T-cell (primary cell): ENCODE measurements at regions not wholly inside any gene's neighbourhood (a gene's known extent, or its start where the extent isn't known, plus 50 kb on each side); places are given as distances from the start of the nearest gene placed in this dataset.

Experiments
- ATAC-seq, 4 experiments: fragments of 200-7000 bp in 3 of 4; fragments of 150-1000 bp in 1 of 4; cut with Tn5 transposase; replicated peaks in 1 of 4; 1 replicate in 3 of 4; 2 replicates in 1 of 4; pipeline ENCODE4 v1.10.0; 2021; ENCODE audit warnings: moderate library complexity in 3 of 4, mild to moderate bottlenecking in 2 of 4, moderate number of reproducible peaks in 1 of 4
- CTCF ChIA-PET, 2 donors: fragments of 300-600 bp; sonication (Branson Sonifier 250); formaldehyde crosslinking; loops; one replicate each; lab custom pipeline; 2022; ENCODE audit warnings: antibody characterized with exemption in 2 of 2; lab: Charles Lee
- POLR2A ChIA-PET, 2 donors: fragments of 300-600 bp; sonication (Branson Sonifier 250); formaldehyde crosslinking; loops; one replicate each; lab custom pipeline; 2022; ENCODE audit warnings: antibody characterized with exemption in 2 of 2; lab: Charles Lee
- DNase-seq, 35 experiments: peaks; one replicate each; pipeline versions ENCODE4 v3.0.0 to v3.0.0-alpha.2; 2013 to 2023
- H3K27ac ChIP-seq: one replicate; pipeline ENCODE4 v1.5.1; 2013; ENCODE audit warnings: low read length
- H3K27me3 ChIP-seq, 2 experiments: replicated peaks in 1 of 2; 1 replicate in 1 of 2; 2 replicates in 1 of 2; pipeline versions ENCODE4 v1.6.1 to v1.7.0; 2013; ENCODE audit warnings: low read length in 1 of 2, mixed read lengths in 1 of 2; ENCODE audit not compliant: control insufficient read depth in 2 of 2, insufficient read depth in 2 of 2; ENCODE audit errors: extremely low read depth in 1 of 2
- H3K36me3 ChIP-seq, 2 donors: 1 replicate in 1 of 2; 2 replicates in 1 of 2; pipeline versions ENCODE4 v1.6.1 to v1.7.0; 2013; ENCODE audit warnings: low read length in 1 of 2; ENCODE audit not compliant: control insufficient read depth in 2 of 2, insufficient read depth in 1 of 2; ENCODE audit errors: extremely low read depth in 1 of 2
- H3K4me1 ChIP-seq, 2 experiments: 1 replicate in 1 of 2; 2 replicates in 1 of 2; pipeline versions ENCODE4 v1.6.1 to v1.7.0; 2013; ENCODE audit warnings: low read length in 2 of 2, mixed read lengths in 1 of 2; ENCODE audit not compliant: insufficient read depth in 2 of 2, control insufficient read depth in 1 of 2; ENCODE audit errors: extremely low read depth in 1 of 2
- H3K4me3 ChIP-seq, 2 donors: 1 replicate in 1 of 2; 2 replicates in 1 of 2; pipeline versions ENCODE4 v1.5.1 to v1.7.0; 2013; ENCODE audit warnings: mild to moderate bottlenecking in 2 of 2, low read length in 1 of 2, moderate library complexity in 1 of 2; ENCODE audit not compliant: control insufficient read depth in 1 of 2; ENCODE audit errors: extremely low read depth in 1 of 2
- H3K9me3 ChIP-seq: 2 replicates; pipeline ENCODE4 v1.7.0; 2013
- H3K27ac Mint-ChIP-seq, 2 donors: one replicate each; pipeline ENCODE4 v1.8.0; 2020 to 2021; ENCODE audit warnings: mild to moderate bottlenecking in 2 of 2, mixed read lengths in 2 of 2
- H3K27me3 Mint-ChIP-seq, 2 donors: one replicate each; pipeline ENCODE4 v1.8.0; 2021 to 2022; ENCODE audit warnings: mixed read lengths in 2 of 2
- H3K36me3 Mint-ChIP-seq: one replicate; pipeline ENCODE4 v1.8.0; 2021; ENCODE audit warnings: mixed read lengths
- H3K4me1 Mint-ChIP-seq, 3 donors: one replicate each; pipeline ENCODE4 v1.8.0; 2020 to 2022; ENCODE audit warnings: mixed read lengths in 3 of 3, mild to moderate bottlenecking in 1 of 3
- H3K4me3 Mint-ChIP-seq, 3 donors: one replicate each; pipeline ENCODE4 v1.8.0; 2020 to 2022; ENCODE audit warnings: mild to moderate bottlenecking in 3 of 3, mixed read lengths in 3 of 3, moderate library complexity in 3 of 3
- H3K9me3 Mint-ChIP-seq, 3 donors: one replicate each; pipeline ENCODE4 v1.8.0; 2020 to 2022; ENCODE audit warnings: mixed read lengths in 3 of 3
- WGBS: methylation state at CpG from one replicate; pipeline ENCODE4 v1.1.5; 2013; ENCODE audit warnings: missing lambda C conversion rate; ENCODE audit not compliant: insufficient coverage; 5-methylcytosine and 5-hydroxymethylcytosine counted together

- ChIA-PET POLR2A (no interaction called here), CTCF (no interaction called here)
- H3K27ac Mint-ChIP-seq, result no peak overlapping the region
- peaks cover 32% of the 10 kb centered on the region for H3K36me3 Mint-ChIP-seq
- Histone ChIP-seq H3K4me1 (no peaks in the 10 kb centered on the region), H3K4me3 (no peak overlapping the region), H3K27me3 (no peaks in the 10 kb centered on the region), H3K27ac (no peak overlapping the region), H3K36me3 (no peaks in the 10 kb centered on the region), H3K9me3 (no peaks in the 10 kb centered on the region)
- no peaks in the 10 kb centered on the region for H3K27me3 Mint-ChIP-seq
- no peaks in the 10 kb centered on the region for H3K4me1 Mint-ChIP-seq
- no CpG with 5 or more reads among the region's 1 CpG for WGBS
- peaks cover 6 to 26% (median 25%) of the 10 kb centered on the region in 3 donors for H3K9me3 Mint-ChIP-seq
- no peak overlapping the region for H3K4me3 Mint-ChIP-seq
- ATAC-seq (no peak), DNase-seq (no peak)
Measured at GRCh38 chr3:68176600-68176999, 522.2 kb upstream of the SUCLG2 start.

- peaks cover 42% of the 10 kb centered on the region for H3K36me3 Mint-ChIP-seq
- H3K9me3 Mint-ChIP-seq, result peaks cover 17 to 47% (median 42%) of the 10 kb centered on the region in 3 donors
- H3K4me1 Mint-ChIP-seq, result no peaks in the 10 kb centered on the region
- ChIA-PET CTCF (no interaction called here), POLR2A (no interaction called here)
- ATAC-seq, result no peak
- H3K27ac Mint-ChIP-seq, result no peak overlapping the region
- no peak overlapping the region for H3K27ac ChIP-seq
- no peaks in the 10 kb centered on the region for H3K27me3 Mint-ChIP-seq
- H3K4me1 ChIP-seq, result no peaks in the 10 kb centered on the region
- H3K4me3 ChIP-seq, result no peak overlapping the region
- whole genome bisulfite sequencing, result no CpG with 5 or more reads among the region's 3 CpGs
- no peaks in the 10 kb centered on the region for H3K27me3 ChIP-seq
- no peaks in the 10 kb centered on the region for H3K36me3 ChIP-seq
- no peak for DNase-seq
- no peaks in the 10 kb centered on the region for H3K9me3 ChIP-seq
- no peak overlapping the region for H3K4me3 Mint-ChIP-seq
Measured at GRCh38 chr3:68173012-68173634, 518.7 kb upstream of the SUCLG2 start.

- Mint-ChIP-seq H3K36me3 (peaks cover 42% of the 10 kb centered on the region), H3K9me3 (peaks cover 17 to 47% (median 42%) of the 10 kb centered on the region in 3 donors), H3K4me3 (no peak overlapping the region), H3K27ac (no peak overlapping the region), H3K27me3 (no peaks in the 10 kb centered on the region), H3K4me1 (no peaks in the 10 kb centered on the region)
- no CpG with 5 or more reads among the region's 2 CpGs for WGBS
- no peaks in the 10 kb centered on the region for H3K36me3 ChIP-seq
- H3K27me3 ChIP-seq, result no peaks in the 10 kb centered on the region
- no peak for ATAC-seq
- H3K27ac ChIP-seq, result no peak overlapping the region
- DNase-seq, result no peak
- no peak overlapping the region for H3K4me3 ChIP-seq
- H3K4me1 ChIP-seq, result no peaks in the 10 kb centered on the region
- ChIA-PET CTCF (no interaction called here), POLR2A (no interaction called here)
- no peaks in the 10 kb centered on the region for H3K9me3 ChIP-seq
Measured at GRCh38 chr3:68172039-68172438, 517.6 kb upstream of the SUCLG2 start.

- CTCF ChIA-PET, result no interaction called here
- WGBS, result 33% methylated on average over 1 of the region's 1 CpG
- Mint-ChIP-seq H3K4me3 (no peak overlapping the region), H3K4me1 (peaks cover 0 to 2% (median 0%) of the 10 kb centered on the region in 3 donors), H3K27me3 (no peaks in the 10 kb centered on the region), H3K27ac (no peak overlapping the region), H3K36me3 (peaks cover 14% of the 10 kb centered on the region), H3K9me3 (peaks cover 0 to under 1% (median under 1%) of the 10 kb centered on the region in 3 donors)
- ATAC-seq (no peak), DNase-seq (no peak)
- H3K36me3 ChIP-seq, result no peaks in the 10 kb centered on the region
- no peak overlapping the region for H3K27ac ChIP-seq
- H3K27me3 ChIP-seq, result no peaks in the 10 kb centered on the region
- no peaks in the 10 kb centered on the region for H3K9me3 ChIP-seq
- H3K4me3 ChIP-seq, result no peak overlapping the region
- no peaks in the 10 kb centered on the region for H3K4me1 ChIP-seq
- POLR2A ChIA-PET, result no interaction called here
Measured at GRCh38 chr3:68163968-68164367, 509.6 kb upstream of the SUCLG2 start.

GRCh38 chr3:68163062-68163461 lies 508.6 kb upstream of the SUCLG2 start:
- ATAC-seq, result no peak
- peaks cover 0 to 2% (median 0%) of the 10 kb centered on the region in 3 donors for H3K4me1 Mint-ChIP-seq
- CTCF ChIA-PET, result no interaction called here

GRCh38 chr3:68162644-68163043 lies 508.2 kb upstream of the SUCLG2 start:
- Mint-ChIP-seq H3K27me3 (no peaks in the 10 kb centered on the region), H3K4me3 (no peak overlapping the region), H3K36me3 (peaks cover 16% of the 10 kb centered on the region), H3K27ac (no peak overlapping the region), H3K9me3 (no peaks in the 10 kb centered on the region), H3K4me1 (peaks cover 0 to 2% (median 0%) of the 10 kb centered on the region in 3 donors)
- POLR2A ChIA-PET, result no interaction called here
- Histone ChIP-seq H3K27ac (no peak overlapping the region), H3K36me3 (no peaks in the 10 kb centered on the region), H3K9me3 (no peaks in the 10 kb centered on the region), H3K4me3 (no peak overlapping the region), H3K4me1 (no peaks in the 10 kb centered on the region), H3K27me3 (no peaks in the 10 kb centered on the region)
- ATAC-seq (no peak), DNase-seq (no peak)
- CTCF ChIA-PET, result no interaction called here

More at GRCh38 chr3:68163062-68163461, 508.6 kb upstream of the SUCLG2 start:
- H3K9me3 Mint-ChIP-seq, result no peaks in the 10 kb centered on the region
- Histone ChIP-seq H3K9me3 (no peaks in the 10 kb centered on the region), H3K4me1 (no peaks in the 10 kb centered on the region), H3K27me3 (no peaks in the 10 kb centered on the region), H3K27ac (no peak overlapping the region), H3K36me3 (no peaks in the 10 kb centered on the region), H3K4me3 (no peak overlapping the region)
- no peaks in the 10 kb centered on the region for H3K27me3 Mint-ChIP-seq
- no peak overlapping the region for H3K4me3 Mint-ChIP-seq
- POLR2A ChIA-PET, result no interaction called here
- no CpG with 5 or more reads among the region's 2 CpGs for WGBS
- no peak overlapping the region for H3K27ac Mint-ChIP-seq
- no peak for DNase-seq
- H3K36me3 Mint-ChIP-seq, result peaks cover 16% of the 10 kb centered on the region

- no peak overlapping the region for H3K4me3 Mint-ChIP-seq
- no CpG with 5 or more reads among the region's 2 CpGs for WGBS
- ATAC-seq (no peak), DNase-seq (no peak)
- Histone ChIP-seq H3K4me1 (no peaks in the 10 kb centered on the region), H3K27ac (no peak overlapping the region), H3K27me3 (no peaks in the 10 kb centered on the region), H3K9me3 (no peaks in the 10 kb centered on the region), H3K36me3 (no peaks in the 10 kb centered on the region), H3K4me3 (no peak overlapping the region)
- no peaks in the 10 kb centered on the region for H3K27me3 Mint-ChIP-seq
- no peaks in the 10 kb centered on the region for H3K9me3 Mint-ChIP-seq
- peaks cover 5% of the 10 kb centered on the region for H3K36me3 Mint-ChIP-seq
- ChIA-PET CTCF (no interaction called here), POLR2A (no interaction called here)
- H3K4me1 Mint-ChIP-seq, result peaks cover 0 to 5% (median 2%) of the 10 kb centered on the region in 3 donors
- no peak overlapping the region for H3K27ac Mint-ChIP-seq
Measured at GRCh38 chr3:68151359-68151758, 496.9 kb upstream of the SUCLG2 start.
